H9 (cell line): ENCODE measurements at regions not wholly inside any gene's neighbourhood (a gene's known extent, or its start where the extent isn't known, plus 50 kb on each side); places are given as distances from the start of the nearest gene placed in this dataset.

Source experiments
- DNase-seq: peaks from one replicate; pipeline ENCODE4 v3.0.0-alpha.2; 2017
- H2AFZ ChIP-seq: one replicate; pipeline ENCODE4 v1.6.1; 2013; ENCODE audit warnings: mild to moderate bottlenecking, low read length, control low read depth, moderate library complexity
- H2AK5ac ChIP-seq: 2 replicates; pipeline ENCODE4 v1.6.1; 2013; ENCODE audit warnings: low read length, control low read depth, mixed read lengths; ENCODE audit not compliant: insufficient read length
- H2BK120ac ChIP-seq: one replicate; pipeline ENCODE4 v1.6.1; 2013; ENCODE audit warnings: low read depth, mild to moderate bottlenecking, low read length, control low read depth, inconsistent platforms; ENCODE audit not compliant: poor library complexity, severe bottlenecking
- H2BK12ac ChIP-seq: 2 replicates; pipeline ENCODE4 v1.6.1; 2013; ENCODE audit warnings: low read length, control low read depth, mixed read lengths, low read depth; ENCODE audit not compliant: insufficient read length
- H2BK15ac ChIP-seq: 2 replicates; pipeline ENCODE4 v1.6.1; 2013; ENCODE audit warnings: low read depth, low read length, control low read depth
- H2BK20ac ChIP-seq: one replicate; pipeline ENCODE4 v1.6.1; 2013; ENCODE audit warnings: low read depth, mild to moderate bottlenecking, low read length, control low read depth, inconsistent platforms; ENCODE audit not compliant: poor library complexity, severe bottlenecking
- H2BK5ac ChIP-seq: 2 replicates; pipeline ENCODE4 v1.6.1; 2013; ENCODE audit warnings: low read length, control low read depth, mixed read lengths; ENCODE audit not compliant: insufficient read length
- H3K14ac ChIP-seq: 2 replicates; pipeline ENCODE4 v1.6.1; 2013; ENCODE audit warnings: low read length, control low read depth; ENCODE audit not compliant: insufficient read depth
- H3K18ac ChIP-seq: 2 replicates; pipeline ENCODE4 v1.6.1; 2013; ENCODE audit warnings: low read depth, mild to moderate bottlenecking, mixed read lengths, low read length, control low read depth; ENCODE audit not compliant: insufficient read length
- H3K23ac ChIP-seq: 2 replicates; pipeline ENCODE4 v1.6.1; 2013; ENCODE audit warnings: low read length, control low read depth, mixed read lengths, low read depth; ENCODE audit not compliant: insufficient read length
- H3K23me2 ChIP-seq: 2 replicates; pipeline ENCODE4 v1.6.1; 2013; ENCODE audit warnings: low read depth, mild to moderate bottlenecking, mixed read lengths, low read length, control low read depth; ENCODE audit not compliant: insufficient read length, poor library complexity, severe bottlenecking
- H3K27ac ChIP-seq: 2 replicates; pipeline ENCODE4 v1.5.1; 2013; ENCODE audit warnings: low read length, control low read depth, mixed read lengths, low read depth; ENCODE audit not compliant: insufficient read length
- H3K27me3 ChIP-seq: 2 replicates; pipeline ENCODE4 v1.6.1; 2013; ENCODE audit warnings: low read length, control low read depth, inconsistent platforms; ENCODE audit not compliant: insufficient read depth
- H3K4ac ChIP-seq: 2 replicates; pipeline ENCODE4 v1.6.1; 2013; ENCODE audit warnings: low read depth, mild to moderate bottlenecking, control low read depth, inconsistent platforms, low read length, moderate library complexity
- H3K4me1 ChIP-seq: 2 replicates; pipeline ENCODE4 v1.6.1; 2013; ENCODE audit warnings: low read length, control low read depth, inconsistent platforms; ENCODE audit not compliant: insufficient read depth
- H3K4me2 ChIP-seq: 2 replicates; pipeline ENCODE4 v1.6.1; 2013; ENCODE audit warnings: low read length, control low read depth, mixed read lengths; ENCODE audit not compliant: insufficient read length, insufficient read depth
- H3K56ac ChIP-seq: 2 replicates; pipeline ENCODE4 v1.6.1; 2013; ENCODE audit warnings: low read depth, mild to moderate bottlenecking, mixed read lengths, low read length, control low read depth; ENCODE audit not compliant: insufficient read length
- H3K79me1 ChIP-seq: 2 replicates; pipeline ENCODE4 v1.6.1; 2013; ENCODE audit warnings: low read depth, mild to moderate bottlenecking, moderate library complexity, low read length, control low read depth, inconsistent platforms; ENCODE audit not compliant: insufficient read depth, poor library complexity, severe bottlenecking
- H3K79me2 ChIP-seq: 2 replicates; pipeline ENCODE4 v1.6.1; 2013; ENCODE audit warnings: low read length, control low read depth, inconsistent platforms; ENCODE audit not compliant: insufficient read depth
- H3K9ac ChIP-seq: 2 replicates; pipeline ENCODE4 v1.6.1; 2013; ENCODE audit warnings: low read length, control low read depth, mixed read lengths; ENCODE audit not compliant: insufficient read length; ENCODE audit errors: extremely low read depth
- H3K9me3 ChIP-seq: one replicate; pipeline ENCODE4 v1.6.1; 2013; ENCODE audit warnings: low read depth, low read length, inconsistent platforms; ENCODE audit not compliant: control insufficient read depth
- H3T11ph ChIP-seq: one replicate; pipeline ENCODE4 v1.6.1; 2013; ENCODE audit warnings: mild to moderate bottlenecking, low read length, control low read depth, inconsistent platforms
- H4K20me1 ChIP-seq: one replicate; pipeline ENCODE4 v1.6.1; 2013; ENCODE audit not compliant: control insufficient read depth, insufficient read length, insufficient read depth
- H4K5ac ChIP-seq: 2 replicates; pipeline ENCODE4 v1.6.1; 2013; ENCODE audit warnings: low read depth, mild to moderate bottlenecking, mixed read lengths, low read length, control low read depth; ENCODE audit not compliant: insufficient read length
- H4K8ac ChIP-seq: replicated peaks from 2 replicates; pipeline ENCODE4 v1.6.1; 2013; ENCODE audit warnings: low read length, control low read depth, mixed read lengths, low read depth; ENCODE audit not compliant: insufficient read length
- H4K91ac ChIP-seq: 2 replicates; pipeline ENCODE4 v1.6.1; 2013; ENCODE audit warnings: low read depth, mild to moderate bottlenecking, moderate library complexity, mixed read lengths, low read length, control low read depth; ENCODE audit not compliant: insufficient read length
- H3K27ac Mint-ChIP-seq, 3 experiments: 2 replicates in 2 of 3; 3 replicates in 1 of 3; pipeline ENCODE4 v1.8.0; 2020 to 2021; ENCODE audit warnings: mixed read lengths in 3 of 3, mild to moderate bottlenecking in 1 of 3, moderate library complexity in 1 of 3
- H3K27me3 Mint-ChIP-seq: 2 replicates; pipeline ENCODE4 v1.8.0; 2021; ENCODE audit warnings: low read depth, mild to moderate bottlenecking, moderate library complexity, mixed read lengths
- H3K36me3 Mint-ChIP-seq, 3 experiments: 2 replicates in 2 of 3; 3 replicates in 1 of 3; pipeline ENCODE4 v1.8.0; 2020 to 2021; ENCODE audit warnings: low read depth in 3 of 3, mixed read lengths in 3 of 3; ENCODE audit not compliant: insufficient read depth in 1 of 3
- H3K4me1 Mint-ChIP-seq, 2 experiments: 2 replicates each; pipeline ENCODE4 v1.8.0; 2020; ENCODE audit warnings: mixed read lengths in 2 of 2
- H3K4me3 Mint-ChIP-seq, 2 experiments: 2 replicates in 1 of 2; 3 replicates in 1 of 2; pipeline ENCODE4 v1.8.0; 2020 to 2021; ENCODE audit warnings: mild to moderate bottlenecking in 2 of 2, mixed read lengths in 2 of 2, moderate library complexity in 1 of 2
- H3K9me3 Mint-ChIP-seq, 2 experiments: 2 replicates in 1 of 2; 3 replicates in 1 of 2; pipeline ENCODE4 v1.8.0; 2020; ENCODE audit warnings: mild to moderate bottlenecking in 2 of 2, mixed read lengths in 2 of 2, moderate library complexity in 1 of 2
- WGBS: extraction: QIAGEN DNeasy Blood & Tissue Kit; methylation state at CpG from one replicate; pipeline ENCODE4 v1.1.7; 2013; ENCODE audit warnings: missing lambda C conversion rate, low lambda C conversion rate, mixed read lengths; ENCODE audit not compliant: insufficient read length; ENCODE audit errors: extremely low coverage; 5-methylcytosine and 5-hydroxymethylcytosine counted together
- TF ChIP-seq, protein P1 (sequence below): fragments of 200-600 bp; sonication (generic); conservative IDR thresholded peaks from 3 replicates; pipeline ENCODE4 v1.8.0; 2021; ENCODE audit warnings: antibody characterized with exemption, mild to moderate bottlenecking

- Histone ChIP-seq H3K23ac (no peak overlapping the region), H3K27ac (no peak overlapping the region), H3K4me1 (peaks cover 9% of the 10 kb centered on the region), H3K18ac (no peak overlapping the region), H2BK120ac (no peak overlapping the region), H2BK15ac (no peak overlapping the region), H2BK12ac (no peak overlapping the region), H2AK5ac (no peak overlapping the region), H3K9ac (no peak overlapping the region), H3K79me1 (no peaks in the 10 kb centered on the region), H3K56ac (no peak overlapping the region), H3T11ph (no peak overlapping the region), H2BK5ac (no peak overlapping the region), H3K79me2 (no peaks in the 10 kb centered on the region), H3K9me3 (no peaks in the 10 kb centered on the region), H4K8ac (no peak overlapping the region), H3K4ac (no peak overlapping the region), H4K20me1 (no peaks in the 10 kb centered on the region), H3K14ac (no peak overlapping the region), H3K27me3 (no peaks in the 10 kb centered on the region), H4K5ac (no peak overlapping the region), H2BK20ac (no peak overlapping the region), H4K91ac (no peak overlapping the region), H2AFZ (no peak overlapping the region), H3K23me2 (no peaks in the 10 kb centered on the region), H3K4me2 (no peak overlapping the region)
- no peak overlapping the region for H3K27ac Mint-ChIP-seq
- peaks cover 0 to under 1% of the 10 kb centered on the region in 2 experiments; a peak in 1 of 5 replicates for H3K9me3 Mint-ChIP-seq
- peaks cover 16 to 22% of the 10 kb centered on the region in 2 experiments for H3K4me1 Mint-ChIP-seq
- 0 out of 7 replicates have a peak, but pooled peaks cover 0 to under 1% (median 0%) of the 10 kb centered on the region in 3 experiments for H3K36me3 Mint-ChIP-seq
- no peaks in the 10 kb centered on the region for H3K27me3 Mint-ChIP-seq
- TF ChIP-seq, protein P1, sequence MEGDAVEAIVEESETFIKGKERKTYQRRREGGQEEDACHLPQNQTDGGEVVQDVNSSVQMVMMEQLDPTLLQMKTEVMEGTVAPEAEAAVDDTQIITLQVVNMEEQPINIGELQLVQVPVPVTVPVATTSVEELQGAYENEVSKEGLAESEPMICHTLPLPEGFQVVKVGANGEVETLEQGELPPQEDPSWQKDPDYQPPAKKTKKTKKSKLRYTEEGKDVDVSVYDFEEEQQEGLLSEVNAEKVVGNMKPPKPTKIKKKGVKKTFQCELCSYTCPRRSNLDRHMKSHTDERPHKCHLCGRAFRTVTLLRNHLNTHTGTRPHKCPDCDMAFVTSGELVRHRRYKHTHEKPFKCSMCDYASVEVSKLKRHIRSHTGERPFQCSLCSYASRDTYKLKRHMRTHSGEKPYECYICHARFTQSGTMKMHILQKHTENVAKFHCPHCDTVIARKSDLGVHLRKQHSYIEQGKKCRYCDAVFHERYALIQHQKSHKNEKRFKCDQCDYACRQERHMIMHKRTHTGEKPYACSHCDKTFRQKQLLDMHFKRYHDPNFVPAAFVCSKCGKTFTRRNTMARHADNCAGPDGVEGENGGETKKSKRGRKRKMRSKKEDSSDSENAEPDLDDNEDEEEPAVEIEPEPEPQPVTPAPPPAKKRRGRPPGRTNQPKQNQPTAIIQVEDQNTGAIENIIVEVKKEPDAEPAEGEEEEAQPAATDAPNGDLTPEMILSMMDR: no peak
- no peak overlapping the region for H3K4me3 Mint-ChIP-seq
- DNase-seq: no peak
- WGBS: no CpG with 5 or more reads among the region's 2 CpGs
Measured at GRCh38 chr3:177733936-177734335, 536.7 kb upstream of the TBL1XR1 start.
